Left forelimb (tissue), 1 donor: ENCODE measurements at regions not wholly inside any gene's neighbourhood (a gene's known extent, or its start where the extent isn't known, plus 50 kb on each side); places are given as distances from the start of the nearest gene placed in this dataset.

ENCODE experiments used
- DNase-seq: peaks from one replicate; pipeline ENCODE4 v3.0.0-alpha.2; 2018; ENCODE audit warnings: low spot score

- no peak for DNase-seq
Measured at GRCh38 chr10:10956681-10957542, 60.8 kb upstream of the CELF2 start.

- DNase-seq, result no peak
Measured at GRCh38 chr10:10958041-10958440, 59.6 kb upstream of the CELF2 start.

- no peak for DNase-seq
Measured at GRCh38 chr10:10959666-10960065, 58.0 kb upstream of the CELF2 start.

- DNase-seq, result no peak
Measured at GRCh38 chr10:10960534-10960933, 57.1 kb upstream of the CELF2 start.

- no peak for DNase-seq
Measured at GRCh38 chr10:10961072-10961471, 56.6 kb upstream of the CELF2 start.

GRCh38 chr10:10967029-10967428, 50.6 kb upstream of the CELF2 start:
- DNase-seq, result no peak

GRCh38 chr10:10967581-10968256, 50.0 kb upstream of the CELF2 start:
- DNase-seq, result no peak
